ENCODE measurements at regions not wholly inside any gene's neighbourhood (a gene's known extent, or its start where the extent isn't known, plus 50 kb on each side); places are given as distances from the start of the nearest gene placed in this dataset.

DNA sequence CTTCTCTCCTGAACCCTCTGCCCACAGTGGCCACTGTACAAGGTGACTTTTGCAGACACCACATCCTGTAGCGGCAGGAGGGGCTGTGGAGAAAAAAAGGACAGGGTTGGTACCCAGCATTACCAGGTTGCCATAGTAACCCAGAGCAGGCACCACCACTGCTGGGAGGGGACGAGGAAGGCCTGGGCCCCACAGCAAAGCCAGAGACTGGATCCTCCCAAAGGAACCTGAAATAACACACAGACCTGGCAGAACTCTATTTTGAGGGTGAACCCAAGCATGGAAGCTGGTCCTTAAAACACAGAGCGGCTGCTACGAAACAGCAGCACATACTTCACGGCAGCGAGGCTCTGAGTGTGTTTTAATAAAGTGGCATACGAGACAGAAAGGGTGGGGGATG lies 380.6 kb downstream of the CTTN start:
- no peak for DNase-seq

DNA sequence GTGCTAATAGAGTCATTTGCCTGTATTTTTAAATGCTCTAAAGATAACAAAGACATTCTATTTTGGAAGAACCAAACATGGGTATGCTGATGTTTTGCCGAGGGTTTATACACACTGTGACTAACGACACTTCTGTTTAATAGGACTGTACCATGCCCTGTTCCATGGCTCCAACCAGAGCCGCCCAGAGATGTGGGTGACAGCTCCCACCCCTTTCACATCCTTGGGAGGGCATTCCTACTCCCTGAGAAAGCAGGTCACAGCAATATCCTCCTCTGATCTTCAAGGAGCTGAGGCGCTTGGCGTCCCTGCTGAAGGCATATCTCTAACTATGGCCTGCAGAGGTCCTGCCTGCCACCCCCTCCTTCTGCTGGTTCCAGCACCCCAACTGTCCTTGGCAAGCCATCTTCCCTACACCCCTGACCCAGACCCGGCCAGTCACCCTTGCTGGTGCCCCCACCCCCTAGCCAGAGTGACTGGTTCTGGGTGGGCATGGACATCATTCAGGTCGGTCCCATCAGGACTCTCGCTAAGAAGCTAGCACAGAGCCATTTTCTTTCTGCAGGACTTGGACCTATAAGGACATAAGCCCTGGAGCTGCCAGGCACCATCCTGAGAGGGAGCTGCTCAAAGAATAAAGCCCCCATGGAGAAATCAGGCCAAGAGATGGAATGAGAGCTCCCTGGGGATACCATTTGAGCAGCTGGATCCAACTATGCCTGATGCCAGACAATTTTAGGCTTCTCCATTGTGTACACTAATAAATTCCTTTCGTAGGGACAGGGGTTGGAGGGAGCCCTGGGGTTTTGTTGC lies 381.3 kb downstream of the CTTN start:
- no peak for DNase-seq

DNA sequence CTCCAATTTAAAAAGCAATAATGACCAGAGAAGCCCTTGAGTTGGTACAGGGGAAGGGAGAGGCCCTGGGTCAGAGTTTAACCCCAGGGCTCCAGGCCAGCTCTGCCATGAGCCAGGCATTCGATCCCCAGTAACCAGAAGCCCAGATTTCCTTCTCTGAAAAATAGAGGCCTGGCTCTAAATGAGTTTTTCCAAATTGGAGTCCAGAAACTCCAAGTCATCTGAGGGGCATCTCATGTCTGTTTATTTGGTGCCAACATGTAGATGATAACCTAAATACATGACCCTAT lies 381.9 kb downstream of the CTTN start:
- DNase-seq: no peak

DNA sequence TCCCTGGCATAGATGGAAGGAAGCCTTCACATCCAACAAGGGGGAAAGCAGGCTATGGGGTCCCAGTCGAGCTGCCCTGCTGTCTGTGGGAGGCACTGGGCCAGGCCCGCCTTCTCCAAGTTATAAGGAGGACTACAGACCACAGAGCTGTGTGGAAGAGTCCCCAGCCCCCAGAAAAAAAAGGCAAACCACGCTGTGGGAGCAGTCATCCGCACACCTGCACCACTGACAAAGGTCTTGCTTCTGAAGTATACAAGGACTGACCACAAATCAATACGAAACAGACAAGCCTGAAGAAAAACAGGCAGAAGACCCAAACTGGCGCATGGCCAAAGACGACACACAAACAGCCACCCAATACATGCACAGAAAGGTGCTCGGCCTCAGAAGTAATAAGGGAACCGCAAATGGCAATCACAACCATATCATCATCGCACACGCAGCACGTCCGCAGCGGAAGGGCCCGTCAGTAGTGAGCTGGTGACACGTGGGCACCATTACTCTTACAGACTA lies 384.1 kb downstream of the CTTN start:
- no peak for DNase-seq

DNA sequence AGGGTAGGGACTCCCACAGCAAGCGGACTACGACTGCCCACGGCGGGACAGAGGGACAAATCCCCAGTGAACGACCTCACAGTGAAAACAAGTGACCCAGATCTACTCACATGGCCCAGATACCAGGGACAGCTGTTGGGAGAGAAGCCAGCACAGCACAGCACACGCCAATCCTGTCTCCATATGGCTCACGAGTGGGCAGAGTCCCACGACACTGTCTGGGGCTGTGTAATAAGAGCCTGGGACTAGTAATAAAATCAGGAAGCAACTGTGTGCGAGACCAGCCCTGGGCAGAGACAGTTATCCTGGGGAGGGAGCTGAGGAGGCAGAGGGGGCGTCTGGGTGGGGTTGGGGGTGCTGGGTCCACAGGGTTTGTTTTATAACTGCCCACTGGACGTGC lies 385.0 kb downstream of the CTTN start:
- no peak for DNase-seq

DNA sequence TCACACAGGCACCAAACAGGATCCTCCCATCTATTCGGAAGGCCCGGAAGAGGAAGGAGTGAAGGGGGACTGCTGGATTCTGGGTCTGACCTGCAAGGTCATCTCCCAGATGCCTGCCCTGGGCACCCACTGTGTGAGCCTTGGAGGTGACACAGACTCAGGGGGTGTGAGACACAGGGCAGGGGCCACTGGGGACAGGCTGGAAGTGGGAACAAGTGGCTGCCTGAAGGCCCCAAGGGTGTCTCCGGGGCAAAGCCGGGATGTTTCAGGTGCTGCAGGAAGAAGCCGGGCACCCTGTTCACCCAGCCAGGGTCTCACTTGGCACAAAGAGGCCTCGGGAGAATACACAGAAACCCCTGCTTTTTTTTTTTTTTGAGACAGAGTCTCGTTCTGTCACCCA lies 385.5 kb downstream of the CTTN start:
- no peak for DNase-seq

DNA sequence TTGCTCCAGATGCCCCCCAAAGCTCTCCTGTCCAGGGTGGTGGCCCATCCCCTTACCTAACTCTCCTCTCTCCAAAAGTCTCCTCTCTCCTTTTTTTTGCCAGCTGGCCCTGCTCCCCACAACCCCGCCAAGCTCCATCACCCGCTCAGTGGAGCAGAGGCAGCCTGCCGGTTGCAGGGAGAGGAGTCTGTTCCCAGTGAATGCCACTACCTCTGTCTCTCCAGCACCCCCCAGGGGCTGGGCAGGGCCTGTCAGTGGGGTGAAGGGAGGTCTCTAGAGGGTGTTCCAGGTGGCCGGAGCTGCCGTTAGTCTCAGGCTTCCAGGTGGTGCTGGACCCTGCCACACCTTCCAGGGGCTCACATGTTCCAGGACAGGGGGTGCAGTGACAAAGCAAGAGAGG lies 387.0 kb downstream of the CTTN start:
- no peak for DNase-seq

DNA sequence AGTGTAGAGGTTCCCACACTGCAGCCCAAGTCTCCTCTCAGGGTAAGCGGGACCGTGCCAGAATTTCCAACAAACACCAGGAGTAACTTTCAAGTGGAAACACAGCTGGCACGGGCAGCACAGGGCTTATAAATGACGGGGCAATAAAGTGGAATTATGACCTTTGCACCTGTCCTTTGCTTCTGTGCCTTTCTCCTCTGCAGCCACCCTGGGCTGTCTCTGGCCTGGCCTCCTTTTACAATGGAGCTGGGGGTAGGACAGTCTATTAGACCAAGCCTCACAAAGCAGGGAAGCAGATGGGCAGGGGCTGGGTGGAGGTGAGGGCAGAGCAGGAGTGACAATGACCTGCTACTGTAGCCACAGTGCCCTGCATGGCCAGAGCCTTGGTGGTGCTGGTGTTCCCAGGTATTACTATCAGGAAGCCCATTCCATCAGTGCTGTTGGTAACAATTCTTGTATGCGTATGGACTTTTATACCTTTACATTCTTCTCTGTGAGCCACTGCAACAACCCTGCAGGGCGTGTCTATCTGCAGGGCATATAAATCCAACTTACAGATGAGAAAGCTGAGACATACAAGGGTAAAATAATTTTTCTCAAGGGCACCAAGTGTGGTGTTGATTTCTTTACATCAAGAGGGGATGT lies 387.8 kb downstream of the CTTN start:
- no peak for DNase-seq

DNA sequence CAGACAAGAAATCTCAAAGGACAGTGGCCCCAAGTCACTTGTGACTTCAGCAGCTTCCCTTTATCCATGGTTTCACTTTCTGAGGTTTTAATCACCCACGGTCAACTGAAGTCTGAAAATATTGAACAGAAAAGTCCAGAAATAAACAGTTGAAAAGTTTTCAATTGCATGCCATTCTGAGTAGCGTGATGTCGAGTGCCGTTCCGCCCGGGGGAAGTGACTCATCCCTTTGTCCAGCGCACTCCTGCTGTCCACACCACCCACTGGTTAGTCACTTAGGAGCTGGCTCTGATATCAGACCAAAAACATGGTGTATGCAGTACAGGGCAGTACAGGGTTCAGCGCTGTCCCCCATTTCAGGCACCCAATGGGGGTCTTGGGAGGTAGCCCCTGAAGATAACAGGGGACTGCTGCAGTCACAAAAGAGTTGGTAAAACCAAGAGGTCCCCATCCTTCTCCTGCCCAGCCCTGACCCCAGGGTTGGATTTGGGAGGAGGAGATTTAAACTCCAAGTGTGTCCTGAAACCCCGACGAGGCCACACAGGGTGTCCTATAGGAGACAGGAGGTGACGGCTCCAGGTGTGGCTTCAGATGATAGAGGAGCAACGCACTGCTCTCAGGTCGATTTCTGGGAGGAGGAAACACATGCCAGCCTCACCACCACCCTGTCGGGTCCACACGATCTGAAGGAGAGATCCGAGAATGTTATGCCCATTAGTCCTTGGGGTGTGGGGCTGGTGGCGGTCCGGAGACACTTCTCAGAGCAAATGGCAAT lies 390.1 kb downstream of the CTTN start:
- peak; percentile 88 for DNase-seq

DNA sequence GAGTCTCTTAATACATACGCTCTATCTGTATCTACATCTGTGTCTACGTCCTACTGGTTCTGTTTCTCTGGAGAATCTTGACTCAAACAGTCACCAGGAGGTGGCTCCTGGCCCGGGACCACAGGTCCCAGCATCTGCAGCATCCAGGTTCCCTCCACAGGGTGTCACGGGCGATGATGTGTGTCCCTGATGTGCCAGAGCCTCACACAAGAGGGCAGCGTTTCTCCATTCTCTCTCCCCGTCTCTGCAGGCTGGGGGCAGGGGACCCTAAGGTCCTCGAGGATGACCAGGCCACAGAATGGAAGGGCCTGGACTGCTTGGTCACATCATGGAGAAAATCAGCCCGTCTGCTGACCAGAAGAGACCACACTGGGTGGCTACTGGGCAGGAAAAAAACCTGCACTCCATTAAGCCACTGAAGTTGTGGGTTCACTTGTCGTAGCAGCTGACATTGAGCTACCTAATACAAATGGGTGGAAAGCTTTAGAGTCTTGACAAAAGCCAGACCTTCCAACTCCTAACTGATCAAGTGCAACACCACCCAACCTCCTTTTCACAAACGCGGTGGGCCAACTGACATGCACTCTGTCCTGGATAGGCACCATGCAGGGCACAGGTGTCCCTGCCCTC lies 392.5 kb downstream of the CTTN start:
- no peak for DNase-seq

DNA sequence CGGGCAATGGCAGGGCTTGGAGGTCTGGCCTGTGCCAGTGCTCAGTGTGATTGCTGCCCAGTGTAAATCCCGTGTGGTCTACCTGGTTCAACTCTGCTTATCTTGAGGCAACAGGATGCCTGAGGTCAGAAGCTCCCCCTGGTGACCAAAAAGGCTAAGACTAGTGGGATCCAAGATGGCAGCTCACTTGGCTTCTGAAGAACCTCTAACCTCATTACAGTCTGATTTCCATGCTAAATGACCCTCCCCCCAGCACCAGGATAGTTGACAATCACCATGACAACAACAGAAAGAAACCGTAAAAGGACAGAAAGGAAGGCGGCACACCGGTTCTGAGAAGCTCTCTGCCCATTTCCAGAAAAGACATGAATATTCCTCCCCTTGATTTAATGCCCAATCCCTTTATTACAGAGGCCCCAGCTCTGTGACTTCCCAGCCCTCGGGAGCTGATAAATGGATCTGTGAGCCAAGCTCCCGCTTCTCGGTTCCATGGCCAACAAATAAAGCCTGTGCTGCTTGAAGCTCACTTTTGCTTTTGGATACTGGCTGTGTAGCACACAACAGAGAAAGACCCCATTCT lies 398.4 kb downstream of the CTTN start:
- no peak for DNase-seq

DNA sequence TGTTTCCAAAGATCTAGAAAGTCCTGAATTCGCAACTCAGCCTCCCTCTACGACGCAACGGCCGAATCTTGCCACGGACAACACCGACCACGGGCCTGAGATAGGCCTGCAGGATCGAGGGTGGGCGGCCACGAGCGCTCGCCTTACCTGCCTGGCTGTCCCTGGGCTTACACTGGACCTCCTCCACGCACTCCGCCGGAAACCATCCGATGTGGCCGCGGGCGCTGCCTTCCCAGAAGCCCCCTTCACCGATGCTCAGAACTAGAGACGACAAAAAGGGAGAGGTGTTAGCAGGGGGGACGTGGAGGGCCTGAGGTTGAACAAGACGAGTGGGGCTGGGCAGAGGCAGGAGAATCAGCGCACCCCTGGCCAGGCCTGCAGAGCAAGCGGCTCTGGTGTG lies 400.0 kb downstream of the CTTN start:
- no peak for DNase-seq

DNA sequence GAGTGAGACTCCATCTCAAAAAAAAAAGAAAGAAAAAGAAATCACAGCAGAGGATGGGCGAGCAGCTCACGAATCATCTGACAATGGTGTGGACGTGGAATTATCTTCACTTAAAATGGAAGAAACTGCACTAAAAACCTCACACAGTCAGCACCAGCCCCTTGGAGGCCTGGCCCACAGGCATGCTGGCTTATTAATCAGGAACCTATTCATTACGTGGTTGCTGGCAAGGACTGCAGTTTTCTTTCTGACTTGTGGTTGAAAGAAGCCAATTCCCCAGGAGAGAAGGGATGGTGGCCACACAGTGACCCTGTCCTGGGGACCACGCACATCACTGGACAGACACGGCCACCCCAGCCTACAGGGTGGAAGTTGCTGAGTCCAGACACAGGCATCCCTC lies 401.1 kb downstream of the CTTN start:
- DNase-seq: peak; percentile 25

DNA sequence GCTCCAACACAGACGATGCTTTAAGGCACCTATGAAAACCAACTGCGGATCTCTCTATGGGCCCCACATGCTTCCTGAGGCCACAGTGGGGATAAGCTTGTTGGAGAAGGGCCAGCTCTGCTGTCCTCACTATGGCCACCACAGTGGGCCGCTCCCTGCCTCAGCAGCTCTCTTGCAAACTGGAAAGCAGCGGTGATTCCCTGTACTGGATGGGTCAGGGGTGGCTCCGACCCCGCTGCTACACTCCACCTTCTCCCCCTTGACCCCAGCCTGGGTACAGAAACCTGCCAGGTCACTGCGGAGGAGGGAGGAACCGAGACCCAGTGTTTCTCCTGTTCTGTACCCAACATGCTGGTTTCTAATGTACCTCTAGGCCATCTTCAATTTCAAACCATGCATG lies 403.9 kb downstream of the CTTN start:
- no peak for DNase-seq

DNA sequence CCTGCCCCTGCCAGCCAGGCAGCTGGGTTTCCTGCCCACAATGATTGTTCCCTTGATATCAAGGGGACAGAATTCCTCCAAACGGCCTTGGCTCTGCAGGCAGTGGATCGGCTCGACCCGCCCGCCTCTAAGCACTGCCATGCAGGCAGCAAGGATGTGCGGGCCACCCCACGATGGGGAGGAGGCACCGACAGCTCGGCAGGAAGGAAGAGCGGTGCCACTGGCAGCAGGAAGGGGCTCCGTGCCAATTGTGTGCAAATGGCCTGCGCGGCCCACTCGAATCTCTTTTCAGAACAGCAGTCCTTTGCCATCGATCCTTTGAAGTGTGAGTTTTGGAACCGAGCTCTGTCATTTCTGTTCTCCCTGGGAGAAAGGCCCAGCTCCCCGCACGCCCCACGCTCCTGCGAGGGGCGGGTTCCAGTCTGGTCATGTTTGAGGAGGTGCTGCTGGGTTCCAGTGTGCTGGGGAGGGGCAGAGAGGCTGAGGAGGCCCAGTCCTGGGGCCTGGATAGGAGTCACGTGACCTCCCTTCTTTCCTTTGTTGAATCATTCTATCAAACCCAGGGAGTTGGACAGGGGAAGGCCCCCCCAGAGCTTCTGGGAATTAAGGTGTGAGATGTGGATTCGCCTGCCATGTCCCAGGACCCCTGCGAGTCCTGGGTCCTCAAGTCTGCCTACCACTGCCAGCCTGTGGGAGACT lies 406.0 kb downstream of the CTTN start:
- DNase-seq: no peak

DNA sequence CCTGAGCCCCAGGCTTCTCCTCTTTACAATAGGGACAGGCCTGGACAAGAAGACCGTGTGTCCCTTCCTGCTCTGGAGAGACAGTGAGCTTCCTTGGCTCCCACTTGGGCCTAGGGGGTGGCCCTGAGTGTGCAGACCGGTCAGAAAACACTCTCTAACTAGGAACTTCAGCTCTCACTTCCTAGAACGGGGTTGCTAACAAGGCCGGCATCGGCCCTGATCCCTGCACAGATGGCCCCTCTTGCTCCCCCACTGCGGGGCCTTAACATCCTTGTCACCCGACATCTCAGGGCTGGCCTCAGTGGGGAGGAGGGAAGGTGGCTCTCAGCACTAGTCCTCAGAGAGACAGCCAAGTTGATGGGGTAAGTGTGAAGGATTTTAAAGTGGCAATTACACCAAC lies 406.9 kb downstream of the CTTN start:
- DNase-seq: no peak

DNA sequence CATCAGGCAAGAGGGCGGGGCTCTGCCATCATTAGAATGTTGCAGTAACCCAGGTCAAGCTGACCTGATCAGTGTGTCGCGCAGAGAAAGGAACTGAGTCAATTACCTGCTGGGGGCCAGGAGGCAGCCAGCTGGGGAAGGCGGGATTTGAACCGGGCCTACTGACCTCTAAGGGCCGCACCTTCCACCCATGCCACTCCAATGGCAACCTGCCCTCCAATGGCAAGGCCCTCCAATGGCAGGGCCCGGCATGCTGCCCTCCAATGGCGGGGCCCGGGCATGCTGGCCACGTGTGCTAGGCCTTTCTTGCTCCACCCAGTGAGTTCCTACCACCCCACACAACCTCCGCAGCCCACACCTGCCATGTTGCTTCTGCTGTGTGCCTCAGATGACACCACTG lies 407.6 kb downstream of the CTTN start:
- DNase-seq: no peak

DNA sequence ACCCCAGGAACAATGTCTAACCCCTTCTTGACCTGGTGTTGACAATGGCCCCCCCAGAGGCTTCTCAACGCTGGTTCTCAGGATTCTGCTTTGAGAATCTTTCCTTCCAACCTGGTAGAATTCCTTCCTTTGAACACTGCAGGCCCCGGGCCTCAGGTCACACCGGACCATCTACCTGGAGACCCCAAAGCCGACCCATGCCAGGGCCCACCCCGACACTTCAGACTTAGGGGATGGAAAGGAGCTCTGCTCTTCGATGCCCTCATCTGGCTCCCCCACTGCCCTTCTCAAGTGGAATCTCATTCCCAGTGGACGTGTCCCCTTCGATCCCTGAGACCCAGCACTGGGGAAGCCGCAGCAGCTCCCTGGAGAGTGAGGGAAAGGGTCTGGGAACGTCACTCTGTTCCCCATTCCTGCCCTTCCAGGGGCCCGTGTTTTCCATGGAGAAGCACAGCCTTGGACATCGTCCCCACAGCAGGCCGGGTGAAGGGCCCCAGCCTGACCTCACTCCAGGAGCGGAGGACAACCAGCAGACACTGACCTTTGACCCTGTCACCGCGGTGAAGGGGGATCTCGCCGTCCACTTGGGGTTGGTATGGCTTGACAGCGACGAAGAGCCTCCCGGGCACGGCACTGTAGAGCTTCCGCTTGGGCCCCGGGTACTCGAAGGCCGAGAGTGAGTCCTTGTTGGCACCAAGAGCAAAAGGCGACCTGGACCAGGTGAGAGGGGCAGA lies 408.3 kb downstream of the CTTN start:
- DNase-seq: no peak

DNA sequence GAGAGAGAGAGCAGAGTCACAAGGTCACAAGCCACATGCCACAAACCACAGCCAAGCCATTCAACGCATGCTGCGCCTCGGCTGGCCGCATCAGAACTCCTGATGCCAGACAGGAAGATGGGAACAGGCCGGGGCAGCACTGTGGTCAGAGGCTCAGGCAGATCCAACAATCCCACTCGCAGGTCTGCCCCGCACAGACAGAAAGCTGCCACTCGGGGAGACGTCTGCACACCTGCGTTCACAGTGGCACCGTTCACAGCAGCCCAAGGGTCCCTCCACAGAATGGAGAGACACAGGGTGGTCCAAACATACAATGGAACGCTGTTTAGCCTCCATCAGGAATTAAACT lies 408.8 kb downstream of the CTTN start:
- no peak for DNase-seq

DNA sequence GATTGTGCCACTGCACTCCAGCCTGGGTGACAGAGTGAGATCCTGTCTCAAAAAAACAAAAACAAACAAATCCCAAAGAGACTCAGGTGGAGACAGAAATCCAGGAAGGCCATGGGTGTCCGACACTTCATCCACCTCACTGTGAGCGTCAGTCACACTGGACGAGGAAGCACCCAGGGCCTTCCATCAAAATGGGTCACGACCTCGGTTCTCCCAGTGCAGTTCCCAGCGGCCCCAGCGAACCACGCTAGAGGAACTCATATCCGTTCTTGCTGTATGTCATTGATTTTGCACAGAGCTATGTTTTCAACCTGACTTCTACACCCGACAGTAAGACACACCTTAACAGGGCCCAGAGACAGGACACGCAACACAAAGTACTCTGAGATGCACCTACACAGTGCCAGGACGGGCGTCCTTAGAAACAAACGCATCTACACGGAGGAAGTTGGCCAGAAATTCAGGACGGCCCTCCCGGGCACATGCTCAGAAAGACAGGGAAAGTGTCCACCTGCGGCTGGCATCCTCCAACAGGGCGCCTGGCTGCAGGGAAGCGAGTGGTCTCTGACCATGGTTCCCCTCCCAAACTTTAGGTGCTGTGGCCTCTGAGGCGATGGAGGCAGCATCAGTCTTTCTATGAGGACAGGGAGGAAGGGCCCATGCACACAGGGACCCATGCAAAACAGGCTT lies 410.5 kb downstream of the CTTN start:
- DNase-seq: no peak

DNA sequence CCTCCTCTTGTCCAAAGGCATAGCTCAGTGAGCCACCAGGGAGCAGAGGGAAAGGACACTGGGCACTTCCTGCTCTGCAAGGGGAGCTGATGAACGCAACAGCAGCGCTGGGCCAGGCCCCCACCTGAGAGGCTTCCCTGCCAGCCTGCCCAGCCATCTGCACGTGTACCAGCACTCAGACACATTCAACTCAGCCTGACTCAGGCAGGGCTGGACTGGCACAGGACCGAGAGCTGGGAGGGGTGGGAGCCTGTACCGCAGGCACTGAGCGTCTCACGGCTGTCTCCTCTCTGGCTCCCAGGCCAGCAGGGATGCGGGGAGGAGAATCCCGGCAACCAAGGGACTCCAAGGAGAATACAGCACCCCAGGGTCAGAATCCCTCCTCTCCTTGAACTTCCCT lies 411.8 kb downstream of the CTTN start:
- no peak for DNase-seq

All from T1000 (cell line).